ENCODE measurements at regions not wholly inside any gene's neighbourhood (a gene's known extent, or its start where the extent isn't known, plus 50 kb on each side); places are given as distances from the start of the nearest gene placed in this dataset.
"Not testable (repeated sequence)": the region's sequence is repeated elsewhere in the genome, so short reads cannot be mapped to it uniquely, and the experiment has no call there.

DNA sequence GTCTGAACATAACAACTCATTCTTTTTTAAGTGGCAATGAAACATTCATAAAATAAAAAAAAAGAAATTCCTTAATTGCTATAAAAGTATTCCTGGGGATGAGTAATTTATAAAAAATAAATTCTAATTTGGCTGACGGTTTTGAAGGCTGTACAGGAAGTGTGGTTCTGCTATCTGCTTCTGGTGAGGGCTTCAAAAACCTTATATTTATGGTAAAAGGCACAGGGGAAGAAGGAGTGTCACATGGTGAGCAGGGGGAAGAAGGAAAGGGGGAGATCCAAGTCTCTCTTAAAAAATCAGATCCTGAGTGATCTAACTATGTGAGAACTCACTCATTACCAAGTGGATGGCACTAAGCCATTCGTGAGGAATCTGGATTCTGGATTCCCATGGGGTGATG is 539.0 kb downstream of the GOLGA6L6 start:
- H3K27me3 ChIP-seq (ENCODE audit: insufficient read depth, low read depth); intact Hi-C loops (cut with micrococcal nuclease; ENCODE audit: unreplicated experiment); H3K79me2 ChIP-seq (ENCODE audit: low read depth); H3K9me2 ChIP-seq (ENCODE audit: insufficient read depth); CTCF ChIA-PET; BruUV-seq (replicated peaks); H3K4me1 ChIP-seq (replicated peaks; ENCODE audit: insufficient read depth); H3K4me3 ChIP-seq; DNase-seq; POLR2A ChIA-PET (ENCODE audit: unreplicated experiment); H3K36me3 ChIP-seq (ENCODE audit: low read depth); H3K27ac ChIP-seq; H2AFZ ChIP-seq; H4K20me1 ChIP-seq (ENCODE audit: insufficient read depth); H3F3A ChIP-seq (ENCODE audit: insufficient read depth, low read depth); H3K4me2 ChIP-seq; H3K9me3 ChIP-seq (ENCODE audit: insufficient read depth, low read depth): not testable (repeated sequence)

DNA sequence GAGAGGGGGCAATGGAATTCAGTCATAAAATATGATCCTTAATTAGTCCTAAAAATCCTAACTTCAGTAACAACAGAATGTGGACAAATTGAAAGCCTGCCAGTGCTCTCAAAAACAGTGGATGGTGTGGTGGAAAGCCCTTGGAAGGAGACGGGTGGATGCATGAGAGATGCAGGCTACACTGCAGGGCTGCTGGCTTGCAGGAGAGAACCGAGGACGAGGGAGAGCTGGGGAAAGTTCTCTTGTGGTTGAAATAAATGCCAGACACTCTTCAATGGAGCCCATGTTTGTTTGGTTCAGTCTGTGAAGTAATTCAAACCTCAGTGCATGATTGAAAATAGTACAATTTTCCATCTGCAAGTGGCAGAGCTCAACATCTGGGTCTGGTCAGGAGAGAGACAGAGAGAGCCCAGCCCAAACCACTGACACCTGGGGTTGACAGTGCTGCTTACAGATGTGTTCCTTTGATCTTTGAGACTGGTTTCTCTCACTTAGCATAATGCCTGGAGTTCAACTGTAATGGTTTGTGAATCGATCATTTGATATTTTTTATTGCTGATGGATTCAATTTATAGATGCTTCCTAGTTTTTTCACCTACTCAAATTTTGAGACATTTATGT is 544.9 kb downstream of the GOLGA6L6 start:
- H3K36me3 ChIP-seq (ENCODE audit: low read depth); H3K4me1 ChIP-seq (replicated peaks; ENCODE audit: insufficient read depth); H3K9me3 ChIP-seq (ENCODE audit: insufficient read depth, low read depth); DNase-seq; CTCF ChIA-PET; H3K27ac ChIP-seq; intact Hi-C loops (cut with micrococcal nuclease; ENCODE audit: unreplicated experiment); H3K27me3 ChIP-seq (ENCODE audit: insufficient read depth, low read depth); H3K4me2 ChIP-seq; H2AFZ ChIP-seq; H3K4me3 ChIP-seq; H3K79me2 ChIP-seq (ENCODE audit: low read depth); POLR2A ChIA-PET (ENCODE audit: unreplicated experiment); H3K9me2 ChIP-seq (ENCODE audit: insufficient read depth); H3F3A ChIP-seq (ENCODE audit: insufficient read depth, low read depth); BruUV-seq (replicated peaks); H4K20me1 ChIP-seq (ENCODE audit: insufficient read depth): not testable (repeated sequence)

DNA sequence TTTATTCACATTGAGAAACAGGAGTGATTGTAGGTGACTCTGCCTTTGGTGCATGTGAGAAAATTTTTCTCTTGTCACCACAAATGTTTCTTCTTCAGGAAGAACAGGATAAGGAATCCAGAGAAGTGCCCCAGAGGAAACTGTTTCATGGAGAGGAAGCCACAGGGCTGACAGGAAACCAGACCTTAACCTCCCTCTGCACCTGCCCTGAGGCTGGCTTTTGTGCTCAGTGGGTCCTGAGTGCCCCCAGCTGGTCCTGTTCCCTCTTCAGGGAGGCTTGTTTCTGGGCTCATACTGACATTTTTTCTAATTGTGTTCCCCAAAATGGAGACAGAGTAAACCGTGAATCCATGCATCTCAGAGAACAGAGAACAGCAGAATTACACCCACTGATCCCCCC is 546.3 kb downstream of the GOLGA6L6 start:
- H3K36me3 ChIP-seq (ENCODE audit: low read depth); H3K9me2 ChIP-seq (ENCODE audit: insufficient read depth); H3K4me3 ChIP-seq; intact Hi-C loops (cut with micrococcal nuclease; ENCODE audit: unreplicated experiment); CTCF ChIA-PET; H3K4me1 ChIP-seq (replicated peaks; ENCODE audit: insufficient read depth); H3K27ac ChIP-seq; H4K20me1 ChIP-seq (ENCODE audit: insufficient read depth); H3K9me3 ChIP-seq (ENCODE audit: insufficient read depth, low read depth); BruUV-seq (replicated peaks); H2AFZ ChIP-seq; H3F3A ChIP-seq (ENCODE audit: insufficient read depth, low read depth); H3K4me2 ChIP-seq; POLR2A ChIA-PET (ENCODE audit: unreplicated experiment); DNase-seq; H3K27me3 ChIP-seq (ENCODE audit: insufficient read depth, low read depth); H3K79me2 ChIP-seq (ENCODE audit: low read depth): not testable (repeated sequence)

DNA sequence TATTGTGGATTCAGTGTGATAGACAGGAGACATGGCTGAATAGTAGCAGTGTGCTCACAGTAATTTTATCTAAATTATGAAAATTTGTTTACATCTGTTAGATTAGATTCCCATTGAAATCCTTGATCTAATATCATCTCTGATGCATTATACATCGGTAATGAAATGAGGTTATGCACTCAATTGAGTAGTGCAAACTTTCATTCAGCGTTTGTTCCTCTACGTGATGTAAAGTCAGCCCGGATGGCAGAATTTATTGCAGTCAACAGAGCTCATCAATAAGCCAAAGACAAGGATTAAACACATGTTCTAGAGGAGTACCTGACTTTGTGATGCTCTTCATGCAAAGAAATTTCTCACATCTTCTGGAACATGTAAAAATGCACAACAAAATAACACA is 549.2 kb downstream of the GOLGA6L6 start:
- Histone ChIP-seq H3K36me3 (ENCODE audit: low read depth) (no peaks in the 10 kb centered on the region), H3K4me1 (replicated peaks; ENCODE audit: insufficient read depth) (no peaks in the 10 kb centered on the region), H3F3A (ENCODE audit: insufficient read depth, low read depth) (no peaks in the 10 kb centered on the region), H4K20me1 (ENCODE audit: insufficient read depth) (no peaks in the 10 kb centered on the region), H3K27me3 (ENCODE audit: insufficient read depth, low read depth) (peaks cover 4% of the 10 kb centered on the region; the same call in 1 of the 2 replicates), H3K9me2 (ENCODE audit: insufficient read depth) (no peaks in the 10 kb centered on the region; the same call in 1 of the 2 replicates), H3K27ac (no peak overlapping the region), H3K9me3 (ENCODE audit: insufficient read depth, low read depth) (no peaks in the 10 kb centered on the region), H3K4me2 (no peak overlapping the region), H2AFZ (no peak overlapping the region), H3K4me3 (no peak overlapping the region), H3K79me2 (ENCODE audit: low read depth) (no peaks in the 10 kb centered on the region)
- ChIA-PET POLR2A (ENCODE audit: unreplicated experiment) (no interaction called here), CTCF (no interaction called here)
- DNase-seq = no peak
- TF ChIP-seq, protein P1, sequence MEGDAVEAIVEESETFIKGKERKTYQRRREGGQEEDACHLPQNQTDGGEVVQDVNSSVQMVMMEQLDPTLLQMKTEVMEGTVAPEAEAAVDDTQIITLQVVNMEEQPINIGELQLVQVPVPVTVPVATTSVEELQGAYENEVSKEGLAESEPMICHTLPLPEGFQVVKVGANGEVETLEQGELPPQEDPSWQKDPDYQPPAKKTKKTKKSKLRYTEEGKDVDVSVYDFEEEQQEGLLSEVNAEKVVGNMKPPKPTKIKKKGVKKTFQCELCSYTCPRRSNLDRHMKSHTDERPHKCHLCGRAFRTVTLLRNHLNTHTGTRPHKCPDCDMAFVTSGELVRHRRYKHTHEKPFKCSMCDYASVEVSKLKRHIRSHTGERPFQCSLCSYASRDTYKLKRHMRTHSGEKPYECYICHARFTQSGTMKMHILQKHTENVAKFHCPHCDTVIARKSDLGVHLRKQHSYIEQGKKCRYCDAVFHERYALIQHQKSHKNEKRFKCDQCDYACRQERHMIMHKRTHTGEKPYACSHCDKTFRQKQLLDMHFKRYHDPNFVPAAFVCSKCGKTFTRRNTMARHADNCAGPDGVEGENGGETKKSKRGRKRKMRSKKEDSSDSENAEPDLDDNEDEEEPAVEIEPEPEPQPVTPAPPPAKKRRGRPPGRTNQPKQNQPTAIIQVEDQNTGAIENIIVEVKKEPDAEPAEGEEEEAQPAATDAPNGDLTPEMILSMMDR (conservative IDR thresholded peaks at IDR 0.05) = no peak
- no peak for TF ChIP-seq EZH2 (IDR thresholded peaks at IDR 0.05; ENCODE audit: low read depth)
- no TSS peak for BruUV-seq (replicated peaks)
- intact Hi-C loops (cut with micrococcal nuclease; ENCODE audit: unreplicated experiment) = no loop called here
